Renal cortical epithelial cell (primary cell): ENCODE measurements at regions not wholly inside any gene's neighbourhood (a gene's known extent, or its start where the extent isn't known, plus 50 kb on each side); places are given as distances from the start of the nearest gene placed in this dataset.

ENCODE experiments used
- DNase-seq: peaks from one replicate; pipeline ENCODE4 v3.0.0-alpha.2; 2011; ENCODE audit warnings: low read depth

DNA sequence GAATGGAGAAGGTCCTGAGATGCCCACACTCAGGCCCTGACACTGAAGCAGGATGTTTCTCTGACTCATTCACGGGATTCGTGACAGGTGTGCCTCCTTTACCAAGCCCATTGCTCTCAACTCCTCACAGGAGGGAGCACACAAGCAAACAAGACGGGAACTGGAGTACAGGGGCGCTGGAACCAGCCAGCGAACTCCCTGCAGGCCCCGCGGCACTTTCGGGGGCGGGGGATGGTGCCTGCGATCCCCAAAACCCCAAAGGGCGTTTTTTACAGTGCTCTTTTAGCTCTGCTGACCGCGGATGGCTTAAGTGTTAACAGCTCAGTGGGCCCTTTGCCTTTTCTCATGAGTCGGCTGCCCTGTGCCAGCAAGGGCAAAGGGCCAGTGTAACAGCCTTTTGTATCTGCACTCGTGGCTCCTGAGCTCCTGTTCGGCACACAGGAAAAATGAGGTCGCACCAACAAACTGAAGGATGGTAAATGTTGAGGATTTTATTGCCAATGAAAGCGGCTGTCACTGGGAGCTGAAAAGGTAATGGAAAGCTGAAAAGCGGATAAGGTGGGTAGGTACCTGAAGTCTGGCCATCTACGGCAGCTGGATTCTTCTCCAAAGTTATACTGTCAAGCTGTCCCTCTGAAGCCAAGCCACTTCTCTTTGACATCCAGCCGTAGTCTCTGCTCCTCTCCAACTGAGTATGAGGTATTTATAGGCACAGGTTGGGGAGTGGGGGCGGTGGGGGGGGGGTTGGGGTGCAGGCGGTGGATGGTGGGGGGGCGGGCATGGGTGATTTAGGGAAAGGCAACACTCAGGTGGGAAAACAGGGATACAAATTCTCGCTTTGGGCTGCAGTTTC is 65.0 kb upstream of the TRPC4 start:
- DNase-seq: no peak

DNA sequence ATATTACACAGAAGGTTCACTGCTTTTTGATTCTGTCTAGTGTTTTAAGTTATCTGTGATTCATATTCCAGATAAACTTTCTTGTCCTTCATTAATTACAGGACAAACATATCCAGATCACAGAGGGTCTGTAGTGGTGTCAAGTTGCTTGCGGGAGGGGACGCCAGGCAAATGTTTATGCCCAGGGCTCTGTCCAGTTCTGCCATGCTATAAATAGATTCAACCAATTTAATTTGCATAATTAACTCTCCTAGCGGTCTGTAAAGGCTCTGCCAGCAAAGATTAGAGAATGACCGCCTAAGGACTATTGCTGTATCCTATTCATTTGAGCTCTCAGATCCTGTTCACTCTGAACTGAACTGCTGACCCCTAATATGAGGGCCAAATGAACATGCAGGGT is 59.7 kb upstream of the TRPC4 start:
- no peak for DNase-seq

GRCh38 chr13:37927561-37927960 is 58.0 kb upstream of the TRPC4 start:
- no peak for DNase-seq

- DNase-seq: no peak
Measured at GRCh38 chr13:37925878-37926473, 56.4 kb upstream of the TRPC4 start.

- DNase-seq: no peak
Measured at GRCh38 chr13:37923236-37923635, 53.7 kb upstream of the TRPC4 start.

DNA sequence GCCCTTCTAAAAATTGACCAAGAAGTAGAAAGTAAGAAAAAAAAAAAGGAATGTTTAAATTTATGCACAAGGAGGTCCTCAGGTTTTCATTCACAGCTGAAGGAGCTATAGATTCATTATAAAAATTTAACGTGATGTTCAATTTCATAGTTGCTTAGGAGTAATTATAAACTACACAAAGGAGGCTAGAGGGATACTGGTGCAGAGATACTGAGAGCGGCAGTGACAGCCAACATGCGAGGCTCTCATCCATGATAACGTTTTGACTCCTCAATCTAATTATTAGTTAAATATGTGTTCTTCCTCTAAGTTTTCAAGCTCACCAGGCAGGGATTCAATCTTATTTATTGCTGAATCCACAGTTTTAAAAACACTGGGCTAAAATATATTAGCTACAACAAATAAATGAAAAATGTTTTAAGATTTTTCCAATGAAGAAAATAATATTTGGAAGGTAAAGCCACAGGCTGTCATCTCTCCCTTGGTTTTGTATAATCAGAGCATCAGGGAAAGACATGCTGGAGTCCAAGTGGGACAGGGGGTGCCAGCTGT is 49.8 kb upstream of the TRPC4 start:
- DNase-seq: no peak
